Right forelimb (tissue), 1 donor: ENCODE measurements at regions not wholly inside any gene's neighbourhood (a gene's known extent, or its start where the extent isn't known, plus 50 kb on each side); places are given as distances from the start of the nearest gene placed in this dataset.
"Not testable (repeated sequence)": the region's sequence is repeated elsewhere in the genome, so short reads cannot be mapped to it uniquely, and the experiment has no call there.

Experiments used
- DNase-seq: peaks from one replicate; pipeline ENCODE4 v3.0.0-alpha.2; 2018

GRCh38 chr6:4676016-4676415 lies 100.2 kb upstream of the CDYL start:
- DNase-seq = no peak

- no peak for DNase-seq
Measured at GRCh38 chr6:4675121-4675520, 101.1 kb upstream of the CDYL start.

GRCh38 chr6:4673861-4674260 lies 102.3 kb upstream of the CDYL start:
- DNase-seq = no peak

GRCh38 chr6:4672772-4673171 lies 103.4 kb upstream of the CDYL start:
- DNase-seq = no peak

GRCh38 chr6:4671587-4672115 lies 104.6 kb upstream of the CDYL start:
- no peak for DNase-seq

GRCh38 chr6:4670824-4671409 lies 105.3 kb upstream of the CDYL start:
- no peak for DNase-seq

GRCh38 chr6:4670290-4670689 lies 105.9 kb upstream of the CDYL start:
- DNase-seq = no peak

GRCh38 chr6:4668271-4669179 lies 107.7 kb upstream of the CDYL start:
- peak; percentile 20 for DNase-seq

GRCh38 chr6:4667591-4667990 lies 108.6 kb upstream of the CDYL start:
- no peak for DNase-seq

GRCh38 chr6:4666886-4667513 lies 109.2 kb upstream of the CDYL start:
- no peak for DNase-seq

- peak; percentile 9 for DNase-seq
Measured at GRCh38 chr6:4665489-4666417, 110.5 kb upstream of the CDYL start.

- DNase-seq = no peak
Measured at GRCh38 chr6:4664911-4665310, 111.3 kb upstream of the CDYL start.

- peak; percentile 84 for DNase-seq
Measured at GRCh38 chr6:4664117-4664626, 112.0 kb upstream of the CDYL start.

GRCh38 chr6:4662886-4663285 lies 113.3 kb upstream of the CDYL start:
- DNase-seq = no peak

GRCh38 chr6:4661391-4661790 lies 114.8 kb upstream of the CDYL start:
- DNase-seq = peak; percentile 22

- DNase-seq = peak; percentile 41
Measured at GRCh38 chr6:4660377-4661321, 115.6 kb upstream of the CDYL start.

GRCh38 chr6:4659719-4660118 lies 116.5 kb upstream of the CDYL start:
- not testable (repeated sequence) for DNase-seq

GRCh38 chr6:4658486-4658885 lies 117.7 kb upstream of the CDYL start:
- no peak for DNase-seq

GRCh38 chr6:4656106-4656505 lies 120.1 kb upstream of the CDYL start:
- peak; percentile 7 for DNase-seq

- DNase-seq = no peak
Measured at GRCh38 chr6:4655196-4656025, 120.8 kb upstream of the CDYL start.
